HG02759 (cell line): ENCODE measurements at regions not wholly inside any gene's neighbourhood (a gene's known extent, or its start where the extent isn't known, plus 50 kb on each side); places are given as distances from the start of the nearest gene placed in this dataset.

Source experiments
- ATAC-seq: cut with Tn5 transposase; IDR thresholded peaks from one replicate; pipeline ENCODE4 v1.9.1; 2021; ENCODE audit warnings: mild to moderate bottlenecking, moderate library complexity; ENCODE audit not compliant: unreplicated experiment

DNA sequence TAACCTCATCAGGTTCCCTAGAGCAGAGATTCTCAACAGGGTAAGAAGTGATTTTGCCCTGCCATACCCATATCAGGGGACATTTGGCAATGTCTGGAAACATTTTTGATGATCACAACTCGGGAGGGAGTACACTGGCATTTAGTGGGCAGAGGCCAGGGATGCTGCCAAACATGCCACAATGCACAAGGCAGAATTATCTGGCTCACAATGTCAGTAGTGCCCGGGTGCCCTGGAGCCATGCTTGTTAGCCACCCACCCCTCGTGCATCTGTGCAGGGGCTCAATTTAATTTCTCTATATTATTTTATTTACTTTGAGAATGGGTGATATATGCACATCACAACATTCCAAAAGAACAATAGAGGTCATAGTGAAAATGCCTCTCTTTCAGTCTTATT, 82.0 kb upstream of the DHX15 start:
- ATAC-seq = no peak

GRCh38 chr4:24666816-24667477, 82.6 kb upstream of the DHX15 start:
- ATAC-seq = no peak

DNA sequence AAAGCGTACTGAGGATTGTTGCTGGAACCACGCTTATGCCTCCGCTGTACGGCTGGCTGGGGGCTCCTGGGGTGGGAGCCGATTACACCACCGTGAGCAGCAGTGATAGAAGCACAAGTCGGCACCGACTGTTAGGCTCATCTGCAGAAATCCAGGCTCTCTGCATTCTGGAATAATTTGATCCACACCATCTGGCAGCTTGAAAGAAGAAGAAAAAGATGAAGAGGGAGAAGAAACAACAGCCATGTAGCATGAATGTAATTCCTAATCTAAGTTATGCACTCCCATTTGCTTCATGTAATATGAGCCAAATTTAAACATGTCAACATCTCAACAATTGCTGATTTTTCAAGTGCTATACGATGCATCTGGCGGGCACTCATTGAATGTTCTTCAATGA, 84.6 kb upstream of the DHX15 start:
- no peak for ATAC-seq

- no peak for ATAC-seq
Measured at GRCh38 chr4:24669751-24670150, 85.4 kb upstream of the DHX15 start.

- no peak for ATAC-seq
Measured at GRCh38 chr4:24671849-24672248, 87.5 kb upstream of the DHX15 start.

- no peak for ATAC-seq
Measured at GRCh38 chr4:24672880-24673279, 88.5 kb upstream of the DHX15 start.

- ATAC-seq = no peak
Measured at GRCh38 chr4:24674279-24674678, 89.9 kb upstream of the DHX15 start.

DNA sequence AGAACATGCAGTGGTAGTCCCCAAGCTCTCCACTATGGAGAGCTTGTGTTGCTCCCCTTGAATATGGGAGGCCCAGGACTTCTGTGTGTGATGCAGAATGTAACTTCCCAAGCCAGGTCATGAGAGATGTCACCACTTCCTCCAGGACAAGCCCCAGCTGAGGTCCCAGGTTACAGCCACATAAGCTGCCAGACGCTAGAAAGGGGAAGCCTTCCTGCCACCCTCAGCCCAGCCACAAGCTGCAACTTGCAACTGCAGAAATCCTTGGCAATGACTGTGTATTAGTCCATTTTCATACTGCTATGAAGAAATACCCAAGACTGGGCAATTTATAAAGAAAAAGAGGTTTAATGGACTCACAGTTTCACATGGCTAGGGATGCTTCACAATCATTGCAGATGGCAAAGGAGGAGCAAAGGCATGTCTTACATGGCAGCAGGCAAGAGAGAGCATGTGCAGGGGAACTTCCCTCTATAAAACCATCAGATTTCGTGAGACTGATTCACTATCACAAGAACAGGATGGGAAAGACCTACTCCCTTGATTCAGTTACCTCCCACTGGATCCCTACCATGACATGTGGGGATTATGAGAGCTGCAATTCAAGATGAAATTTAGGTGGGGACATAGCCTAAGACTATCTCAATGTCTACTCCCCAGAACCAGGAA, 91.5 kb upstream of the DHX15 start:
- no peak for ATAC-seq

GRCh38 chr4:24677909-24678308, 93.6 kb upstream of the DHX15 start:
- no peak for ATAC-seq

DNA sequence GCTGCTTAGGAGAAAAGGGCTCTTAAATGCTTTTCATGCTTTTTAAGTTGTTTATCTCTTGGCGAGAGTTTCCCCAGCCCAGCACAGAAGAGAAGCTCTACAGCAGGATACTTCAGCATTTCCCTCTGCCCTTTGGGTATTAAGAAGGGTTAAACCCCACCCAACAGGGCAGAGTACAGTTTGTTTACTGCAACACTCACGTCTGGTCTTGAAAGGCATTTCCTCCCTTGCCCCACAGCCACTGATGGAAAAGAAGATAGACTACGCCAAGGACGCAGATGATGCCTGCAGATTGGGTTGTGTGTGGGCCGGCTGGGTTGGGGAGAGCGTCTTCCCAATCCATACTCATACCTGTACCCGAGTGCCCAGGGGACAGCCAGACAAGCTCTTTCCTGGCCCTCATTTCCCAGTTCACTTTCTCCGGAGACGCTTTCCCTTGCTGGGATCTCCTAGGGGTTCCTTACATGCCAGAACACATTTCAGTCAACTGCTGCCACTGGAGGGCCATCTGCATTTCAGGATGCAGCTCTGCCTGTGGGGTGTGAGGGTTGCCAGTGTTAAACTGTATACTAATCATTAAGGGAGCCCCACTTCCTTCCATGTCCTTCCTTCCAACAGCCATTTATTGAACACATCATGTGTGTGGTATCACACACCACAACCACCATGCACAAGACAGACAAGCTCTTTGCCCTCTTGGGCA, 96.5 kb upstream of the DHX15 start:
- ATAC-seq = no peak

GRCh38 chr4:24683116-24683515, 98.8 kb upstream of the DHX15 start:
- no peak for ATAC-seq

- ATAC-seq = no peak
Measured at GRCh38 chr4:24686866-24687692, 102.7 kb upstream of the DHX15 start.

- no peak for ATAC-seq
Measured at GRCh38 chr4:24688453-24688852, 104.1 kb upstream of the DHX15 start.

DNA sequence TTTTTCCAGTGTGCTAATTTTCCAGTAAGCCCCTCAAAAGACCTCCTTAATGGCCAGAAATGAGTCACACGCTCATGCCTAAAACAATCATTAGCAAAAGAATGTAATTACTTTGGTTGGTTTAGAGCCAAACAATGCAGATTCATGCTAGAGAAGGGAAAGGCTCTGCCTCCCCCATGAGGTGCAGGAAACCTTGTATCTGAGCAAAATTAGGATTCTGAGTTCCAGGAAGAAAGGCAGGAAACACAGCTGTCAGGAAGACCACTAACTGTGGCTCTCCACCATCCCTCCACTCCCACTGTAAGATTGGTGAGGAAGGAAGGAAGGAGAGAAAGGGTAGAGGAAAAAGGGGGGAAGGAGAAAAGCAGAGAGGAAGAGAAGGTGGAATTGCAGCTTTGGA, 104.9 kb upstream of the DHX15 start:
- no peak for ATAC-seq

GRCh38 chr4:24690436-24690835, 104.9 kb upstream of the SOD3 start:
- ATAC-seq = no peak

GRCh38 chr4:24693636-24694035, 101.7 kb upstream of the SOD3 start:
- ATAC-seq = no peak

DNA sequence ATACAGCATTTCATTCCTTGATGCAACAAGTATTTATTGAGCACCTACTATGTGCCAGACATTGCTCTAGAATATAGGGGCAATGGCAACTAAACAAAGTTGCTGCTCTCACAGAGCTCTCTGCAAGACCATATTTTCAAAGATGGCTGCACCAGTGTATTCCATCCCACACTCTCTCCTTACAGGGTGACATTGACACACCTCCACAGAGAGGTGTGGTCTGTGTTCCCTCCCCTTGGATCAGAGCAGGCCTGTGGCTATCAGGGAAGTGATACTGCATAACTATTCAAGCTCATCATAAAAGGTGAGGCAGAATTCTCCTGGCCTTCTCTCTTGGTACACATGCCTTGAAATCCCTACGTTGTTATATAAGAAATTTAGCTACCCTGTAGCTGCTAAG, 95.3 kb upstream of the SOD3 start:
- no peak for ATAC-seq

DNA sequence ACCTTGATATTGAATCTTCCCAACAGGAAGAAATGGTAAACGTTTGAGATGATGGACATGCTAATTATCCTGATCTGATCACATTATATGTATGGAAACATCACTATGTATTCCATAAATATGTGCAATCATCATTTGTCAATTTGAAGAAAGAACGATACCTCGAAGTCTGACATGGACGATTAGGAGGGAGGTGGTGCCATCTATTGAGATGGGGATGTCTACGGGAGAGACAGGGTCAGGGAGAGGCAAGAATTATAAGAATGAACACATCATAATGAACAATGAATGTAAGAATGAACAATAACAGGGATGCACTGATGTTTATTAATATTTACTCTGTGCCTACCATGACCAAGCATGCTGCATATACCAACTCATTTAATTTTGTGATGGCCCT, 93.7 kb upstream of the SOD3 start:
- ATAC-seq = no peak

GRCh38 chr4:24702281-24702680, 93.1 kb upstream of the SOD3 start:
- ATAC-seq = no peak

DNA sequence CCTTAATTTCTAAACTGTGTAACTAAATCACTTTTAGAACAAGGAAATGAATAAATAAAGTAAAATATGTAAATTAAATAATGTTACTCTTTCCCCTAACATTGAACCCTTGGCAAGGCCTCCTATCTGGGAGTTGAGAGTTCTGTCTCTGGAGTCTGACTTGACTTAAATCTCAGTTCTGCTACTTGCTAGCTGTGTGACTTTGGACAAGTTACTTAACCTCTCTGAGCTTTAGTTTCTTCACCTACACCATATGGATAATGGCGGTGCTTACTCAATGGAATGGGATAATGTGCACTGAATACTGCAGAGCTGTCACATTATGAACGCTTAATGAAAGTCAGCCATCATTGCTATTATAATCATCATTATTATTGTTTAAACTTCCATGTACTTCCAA, 92.1 kb upstream of the SOD3 start:
- no peak for ATAC-seq

GRCh38 chr4:24704149-24704548, 91.2 kb upstream of the SOD3 start:
- no peak for ATAC-seq
